Sigmoid colon (tissue), 6 donors: ENCODE measurements at regions not wholly inside any gene's neighbourhood (a gene's known extent, or its start where the extent isn't known, plus 50 kb on each side); places are given as distances from the start of the nearest gene placed in this dataset.

Source experiments
- DNase-seq: peaks from one replicate; pipeline ENCODE4 v3.0.0-alpha.2; 2019
- H3K27ac ChIP-seq, 4 donors: fragments of 200-600 bp; sonication (generic); one replicate each; pipeline ENCODE4 v1.5.1; 2016 to 2019; ENCODE audit warnings: mild to moderate bottlenecking in 1 of 4
- H3K27me3 ChIP-seq, 3 donors: fragments of 200-600 bp; sonication (generic); one replicate each; pipeline ENCODE4 v1.5.1; 2019; ENCODE audit warnings: mild to moderate bottlenecking in 1 of 3
- H3K36me3 ChIP-seq, 4 donors: fragments of 200-600 bp; sonication (generic); one replicate each; pipeline ENCODE4 v1.5.1; 2016 to 2019
- H3K4me1 ChIP-seq, 4 donors: fragments of 200-600 bp; sonication (generic); one replicate each; pipeline ENCODE4 v1.5.1; 2017 to 2019
- H3K4me3 ChIP-seq, 4 donors: fragments of 200-600 bp; sonication (generic); one replicate each; pipeline ENCODE4 v1.5.1; 2017 to 2019; ENCODE audit warnings: mild to moderate bottlenecking in 2 of 4, moderate library complexity in 1 of 4
- H3K9me3 ChIP-seq, 4 donors: fragments of 200-600 bp in 3 of 4; sonication (generic) in 3 of 4; one replicate each; pipeline versions ENCODE4 v1.5.1 to v1.6.1; 2013 to 2019
- EP300 ChIP-seq, 4 donors: sonication (generic); formaldehyde crosslinking; IDR thresholded peaks; one replicate each; pipeline ENCODE4 v1.6.1; 2017; ENCODE audit warnings: antibody characterized with exemption in 4 of 4
- POLR2A ChIP-seq, 2 donors: fragments of 450-650 bp; IDR thresholded peaks; one replicate each; pipeline ENCODE4 v1.6.1; 2016; ENCODE audit warnings: antibody characterized with exemption in 2 of 2, mild to moderate bottlenecking in 2 of 2, moderate library complexity in 2 of 2
- POLR2AphosphoS5 ChIP-seq, 4 donors: sonication (generic); formaldehyde crosslinking; IDR thresholded peaks; one replicate each; pipeline ENCODE4 v1.6.1; 2017; ENCODE audit warnings: antibody characterized with exemption in 4 of 4
- WGBS, 2 donors: extraction: QIAGEN DNeasy Blood & Tissue Kit; methylation state at CpG; one replicate each; pipeline ENCODE4 v1.1.7; 2013; 5-methylcytosine and 5-hydroxymethylcytosine counted together
- intact Hi-C: fragments of 100-400 bp; cut with DNase I; formaldehyde crosslinking; loops from one replicate; pipeline ENCODE4 v1.15.1; 2023
- TF ChIP-seq, protein P1 (sequence below), 4 experiments: fragments of 450-650 bp in 3 of 4; fragments of 200-600 bp in 1 of 4; IDR thresholded peaks; one replicate each; pipeline ENCODE4 v1.5.1; 2016 to 2019; ENCODE audit warnings: antibody characterized with exemption in 4 of 4, mild to moderate bottlenecking in 3 of 4, moderate library complexity in 2 of 4
- donor health status: healthy with polysubstance abuse.
- donor health status: healthy.

DNA sequence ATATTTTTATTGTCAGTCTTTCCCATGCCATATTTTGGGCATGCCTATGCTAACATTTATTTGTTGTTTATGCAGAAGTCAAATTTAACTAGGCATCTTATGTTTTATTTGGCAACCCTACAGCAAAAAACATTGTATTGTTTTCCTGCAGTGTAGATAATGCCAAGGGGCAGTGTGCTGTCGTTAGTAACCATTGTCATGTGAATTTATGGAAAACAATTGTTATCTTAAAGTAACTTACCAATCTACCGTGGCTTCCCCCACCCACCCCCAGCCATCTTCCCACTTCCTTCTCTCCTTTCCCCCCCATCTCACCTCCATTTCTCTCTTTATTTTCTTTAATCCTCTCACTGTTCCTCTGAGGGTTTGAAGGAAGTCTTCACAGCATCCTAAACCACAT is 370.5 kb downstream of the ACTR3B start:
- H3K27me3 ChIP-seq, result no peaks in the 10 kb centered on the region
- DNase-seq, result no peak
- TF ChIP-seq POLR2A (IDR thresholded peaks at IDR 0.05), result no peak
- no peak for TF ChIP-seq POLR2AphosphoS5 (IDR thresholded peaks at IDR 0.05)
- TF ChIP-seq EP300 (IDR thresholded peaks at IDR 0.05), result no peak
- TF ChIP-seq, protein P1, sequence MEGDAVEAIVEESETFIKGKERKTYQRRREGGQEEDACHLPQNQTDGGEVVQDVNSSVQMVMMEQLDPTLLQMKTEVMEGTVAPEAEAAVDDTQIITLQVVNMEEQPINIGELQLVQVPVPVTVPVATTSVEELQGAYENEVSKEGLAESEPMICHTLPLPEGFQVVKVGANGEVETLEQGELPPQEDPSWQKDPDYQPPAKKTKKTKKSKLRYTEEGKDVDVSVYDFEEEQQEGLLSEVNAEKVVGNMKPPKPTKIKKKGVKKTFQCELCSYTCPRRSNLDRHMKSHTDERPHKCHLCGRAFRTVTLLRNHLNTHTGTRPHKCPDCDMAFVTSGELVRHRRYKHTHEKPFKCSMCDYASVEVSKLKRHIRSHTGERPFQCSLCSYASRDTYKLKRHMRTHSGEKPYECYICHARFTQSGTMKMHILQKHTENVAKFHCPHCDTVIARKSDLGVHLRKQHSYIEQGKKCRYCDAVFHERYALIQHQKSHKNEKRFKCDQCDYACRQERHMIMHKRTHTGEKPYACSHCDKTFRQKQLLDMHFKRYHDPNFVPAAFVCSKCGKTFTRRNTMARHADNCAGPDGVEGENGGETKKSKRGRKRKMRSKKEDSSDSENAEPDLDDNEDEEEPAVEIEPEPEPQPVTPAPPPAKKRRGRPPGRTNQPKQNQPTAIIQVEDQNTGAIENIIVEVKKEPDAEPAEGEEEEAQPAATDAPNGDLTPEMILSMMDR (IDR thresholded peaks at IDR 0.05), result no peak
- peaks cover 0 to 3% (median 0%) of the 10 kb centered on the region in 4 donors for H3K9me3 ChIP-seq
- intact Hi-C loops, result no loop called here
- WGBS, 2 donors, result 12 to 18% methylated on average over 2 of the region's 2 CpGs
- H3K36me3 ChIP-seq, result no peaks in the 10 kb centered on the region
- no peaks in the 10 kb centered on the region for H3K4me1 ChIP-seq
- H3K4me3 ChIP-seq, result no peak overlapping the region
- H3K27ac ChIP-seq, result no peak overlapping the region

DNA sequence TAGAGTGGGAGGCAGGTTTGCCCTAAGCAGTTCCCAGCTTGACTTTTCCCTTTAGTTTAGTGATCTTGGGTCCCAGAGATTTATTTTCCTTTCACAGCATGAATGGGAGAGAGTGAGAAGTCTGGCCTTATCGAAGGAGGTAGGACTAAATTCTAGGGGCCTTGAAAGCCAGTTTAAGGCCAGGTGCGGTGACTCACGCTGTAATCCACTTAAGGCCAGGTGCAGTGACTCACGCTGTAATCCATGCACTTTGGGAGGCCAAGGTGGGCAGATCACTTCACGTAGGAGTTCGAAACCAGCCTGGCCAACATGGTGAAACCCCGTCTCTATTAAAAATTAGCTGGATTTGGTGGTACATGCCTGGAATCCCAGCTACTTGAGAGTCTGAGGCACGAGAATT is 392.2 kb downstream of the ACTR3B start:
- TF ChIP-seq POLR2A (IDR thresholded peaks at IDR 0.05) (no peak), POLR2AphosphoS5 (IDR thresholded peaks at IDR 0.05) (no peak)
- H3K36me3 ChIP-seq, result no peaks in the 10 kb centered on the region
- H3K4me3 ChIP-seq, result no peak overlapping the region
- no peaks in the 10 kb centered on the region for H3K4me1 ChIP-seq
- 75 to 85% methylated on average over 8 of the region's 8 CpGs for WGBS, 2 donors
- no peaks in the 10 kb centered on the region for H3K27me3 ChIP-seq
- intact Hi-C loops, result no loop called here
- peaks cover 0 to 9% (median 0%) of the 10 kb centered on the region in 4 donors for H3K9me3 ChIP-seq
- H3K27ac ChIP-seq, result no peak overlapping the region
- no peak for DNase-seq

DNA sequence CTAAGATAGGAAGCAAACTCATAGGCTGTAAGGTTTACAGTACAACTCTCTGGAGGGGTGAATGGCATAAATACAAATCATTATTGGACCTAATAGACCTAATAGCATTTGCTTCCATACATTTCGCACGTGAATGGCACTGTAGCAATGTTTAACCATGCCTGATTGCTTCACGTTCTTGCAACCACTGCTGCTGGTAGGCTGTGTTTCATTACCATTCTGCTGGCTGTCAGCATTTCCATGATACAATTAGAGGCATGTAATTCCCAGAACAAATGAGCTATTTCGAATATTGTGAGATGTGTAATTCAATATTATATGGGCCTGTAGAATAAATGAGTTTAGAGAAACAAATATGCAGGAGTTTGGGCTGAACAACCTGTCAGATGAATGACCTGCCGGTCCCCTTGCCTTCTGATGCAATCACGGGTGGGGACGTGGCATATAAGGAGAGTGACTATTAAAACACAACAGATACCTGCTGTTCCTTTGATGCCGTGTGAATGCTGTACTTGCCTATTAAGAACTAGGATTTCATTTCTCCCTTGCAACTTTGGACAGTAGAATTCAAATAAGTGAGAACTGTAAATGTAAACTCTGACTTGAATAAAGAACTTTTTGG is 393.4 kb downstream of the ACTR3B start:
- no peak overlapping the region for H3K27ac ChIP-seq
- no peaks in the 10 kb centered on the region for H3K4me1 ChIP-seq
- TF ChIP-seq POLR2A (IDR thresholded peaks at IDR 0.05), result no peak
- no peak for TF ChIP-seq POLR2AphosphoS5 (IDR thresholded peaks at IDR 0.05)
- TF ChIP-seq EP300 (IDR thresholded peaks at IDR 0.05), result no peak
- TF ChIP-seq, protein P1 (IDR thresholded peaks at IDR 0.05), result no peak
- 64 to 75% methylated on average over 8 of the region's 8 CpGs for whole genome bisulfite sequencing, 2 donors
- H3K27me3 ChIP-seq, result no peaks in the 10 kb centered on the region
- intact Hi-C loops, result no loop called here
- H3K4me3 ChIP-seq, result no peak overlapping the region
- H3K9me3 ChIP-seq, result peaks cover 0 to 4% (median 0%) of the 10 kb centered on the region in 4 donors
- DNase-seq, result no peak
- H3K36me3 ChIP-seq, result no peaks in the 10 kb centered on the region

DNA sequence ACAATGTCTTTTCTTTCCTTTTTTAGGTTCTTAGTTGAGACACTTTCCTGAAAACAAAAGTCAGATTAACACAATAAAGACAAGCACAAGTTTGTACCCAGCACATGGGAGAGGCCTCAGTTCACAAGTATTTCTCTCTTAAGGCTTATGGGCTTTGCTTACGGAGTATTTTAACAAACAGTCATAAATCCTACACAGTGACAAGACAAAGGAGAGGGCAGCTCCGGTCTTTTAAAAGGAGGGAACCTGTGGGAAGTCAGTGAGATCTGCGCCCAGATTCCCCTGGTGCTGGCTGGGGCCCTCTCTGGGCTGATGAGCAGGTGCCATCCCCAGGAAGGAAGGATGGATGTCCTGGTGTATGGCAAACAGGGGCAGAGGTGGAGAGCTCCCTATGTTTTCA is 398.6 kb downstream of the ACTR3B start:
- H3K36me3 ChIP-seq, result no peaks in the 10 kb centered on the region
- no peaks in the 10 kb centered on the region for H3K27me3 ChIP-seq
- peaks cover 0 to 7% (median 0%) of the 10 kb centered on the region in 4 donors for H3K9me3 ChIP-seq
- no peak overlapping the region for H3K4me3 ChIP-seq
- H3K4me1 ChIP-seq, result no peaks in the 10 kb centered on the region
- 27 to 38% methylated on average over 3 of the region's 3 CpGs for WGBS, 2 donors
- TF ChIP-seq POLR2AphosphoS5 (IDR thresholded peaks at IDR 0.05) (no peak), POLR2A (IDR thresholded peaks at IDR 0.05) (no peak), EP300 (IDR thresholded peaks at IDR 0.05) (no peak)
- TF ChIP-seq, protein P1 (IDR thresholded peaks at IDR 0.05), result no peak
- intact Hi-C loops, result no loop called here
- DNase-seq, result no peak
- no peak overlapping the region for H3K27ac ChIP-seq

DNA sequence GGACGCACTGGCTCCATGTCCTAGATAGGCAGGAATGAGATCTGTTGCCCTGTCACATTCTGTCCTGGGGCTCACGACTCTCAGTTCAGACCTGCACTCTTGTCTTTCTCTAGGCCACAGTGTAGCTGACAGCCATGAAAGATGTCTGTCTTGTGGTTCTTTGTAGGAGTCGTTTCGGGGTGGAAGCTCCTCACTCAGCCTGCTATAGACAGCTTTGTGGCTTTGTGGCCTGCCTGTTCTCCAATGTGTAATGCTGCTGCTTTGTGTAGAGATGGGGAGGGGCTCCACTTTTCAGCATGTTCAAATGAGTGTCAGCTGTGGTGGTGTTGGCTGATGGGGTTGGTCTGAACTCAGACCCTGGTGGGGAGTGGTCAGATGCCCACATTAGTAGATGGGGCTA is 410.7 kb downstream of the ACTR3B start:
- Histone ChIP-seq H3K4me1 (no peaks in the 10 kb centered on the region), H3K27me3 (no peaks in the 10 kb centered on the region), H3K36me3 (no peaks in the 10 kb centered on the region), H3K4me3 (no peak overlapping the region), H3K9me3 (peaks cover 0 to 4% (median 1%) of the 10 kb centered on the region in 4 donors), H3K27ac (no peak overlapping the region)
- intact Hi-C loops, result no loop called here
- no peak for TF ChIP-seq EP300 (IDR thresholded peaks at IDR 0.05)
- TF ChIP-seq, protein P1 (IDR thresholded peaks at IDR 0.05), result no peak
- no peak for TF ChIP-seq POLR2A (IDR thresholded peaks at IDR 0.05)
- no peak for TF ChIP-seq POLR2AphosphoS5 (IDR thresholded peaks at IDR 0.05)
- WGBS, 2 donors, result 86% methylated on average over 4 of the region's 4 CpGs
- no peak for DNase-seq
